Hematopoietic multipotent progenitor cell treated with erythropoietin and hydrocortisone succinate and interleukin-3 and kit ligand, for 15 days (in vitro differentiated cells): ENCODE measurements at regions not wholly inside any gene's neighbourhood (a gene's known extent, or its start where the extent isn't known, plus 50 kb on each side); places are given as distances from the start of the nearest gene placed in this dataset.
A peak's percentile ranks its signal among the peaks of the same experiment; 100 is the strongest.
"Not testable (repeated sequence)": the region's sequence is repeated elsewhere in the genome, so short reads cannot be mapped to it uniquely, and the experiment has no call there.

Experiments
- DNase-seq: peaks from one replicate; pipeline ENCODE4 v3.0.0-alpha.2; 2015; ENCODE audit warnings: low spot score

DNA sequence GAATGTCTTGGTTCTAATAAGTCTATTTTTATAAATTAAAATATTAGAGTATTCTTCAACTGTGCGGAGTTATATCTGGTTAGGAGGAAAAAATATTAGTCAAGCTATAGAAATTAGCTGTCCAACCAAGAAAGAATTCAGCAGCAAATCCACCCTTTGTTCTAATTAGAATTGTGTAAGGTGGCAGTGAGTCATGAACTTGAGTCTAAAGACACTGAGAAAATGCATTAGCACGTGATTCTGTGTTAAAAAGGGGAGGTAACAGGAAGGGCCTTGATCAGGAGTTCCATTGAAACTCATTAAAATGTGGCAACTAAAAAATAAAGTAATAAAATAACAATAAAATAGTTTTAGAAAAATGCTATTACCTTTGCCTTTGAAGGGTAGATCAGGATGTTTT, 398.2 kb upstream of the RGS18 start:
- DNase-seq = no peak

DNA sequence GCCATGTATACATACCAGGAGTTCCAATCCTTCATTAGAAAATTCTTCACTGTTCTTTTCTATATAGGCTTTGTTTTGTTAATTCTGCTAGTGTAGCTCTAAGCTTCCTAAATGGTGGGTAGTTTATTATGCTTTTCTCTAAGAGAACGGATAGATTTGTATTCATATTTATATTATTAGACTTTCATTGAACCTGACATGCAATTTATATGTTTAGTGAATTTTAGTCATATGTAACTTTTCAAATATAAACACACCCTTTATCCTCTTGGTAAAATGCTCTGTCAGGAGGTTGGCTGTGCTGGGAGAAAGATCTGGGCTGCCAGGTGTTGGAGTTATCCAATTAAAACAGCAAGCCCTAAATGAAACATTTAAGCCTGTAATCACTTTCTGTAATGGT, 369.7 kb upstream of the RGS18 start:
- DNase-seq = no peak

DNA sequence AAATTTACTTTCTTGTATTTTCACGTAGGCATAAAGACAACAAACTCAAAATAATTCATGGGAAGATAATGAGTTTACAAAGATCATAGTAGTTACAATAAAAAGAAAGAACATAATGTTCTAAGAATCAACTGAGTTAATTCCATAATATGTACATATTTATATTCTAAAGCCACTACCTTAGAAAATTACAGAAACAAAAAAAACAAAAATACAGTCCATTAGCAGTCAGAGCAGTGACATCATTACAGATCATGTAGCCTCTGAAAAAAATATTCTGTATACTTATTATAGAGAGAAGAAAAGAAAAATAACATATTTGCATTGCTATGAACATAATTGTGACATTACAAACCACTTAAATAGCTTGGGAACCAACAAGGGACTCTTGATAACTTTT, 360.1 kb upstream of the RGS18 start:
- DNase-seq = no peak

DNA sequence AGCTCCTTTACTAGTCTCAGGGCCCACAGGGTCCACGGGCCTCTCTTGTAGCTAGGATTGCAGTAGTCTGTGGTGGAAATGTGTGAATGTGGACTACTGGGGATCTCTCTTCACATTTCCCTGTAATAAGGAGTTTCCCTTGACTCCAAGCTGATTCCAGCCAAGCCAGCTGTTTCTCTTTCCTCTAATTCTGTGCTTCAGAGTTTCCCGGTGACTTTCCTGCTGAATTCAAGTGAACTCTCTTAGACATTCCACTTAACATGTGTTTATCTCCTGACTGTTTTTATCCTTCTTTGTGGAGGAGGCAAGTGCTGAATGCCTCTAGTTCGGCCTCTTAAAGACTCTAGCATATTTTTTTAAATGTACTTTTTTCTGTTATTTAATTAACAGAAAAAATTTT, 354.0 kb upstream of the RGS18 start:
- DNase-seq = no peak

DNA sequence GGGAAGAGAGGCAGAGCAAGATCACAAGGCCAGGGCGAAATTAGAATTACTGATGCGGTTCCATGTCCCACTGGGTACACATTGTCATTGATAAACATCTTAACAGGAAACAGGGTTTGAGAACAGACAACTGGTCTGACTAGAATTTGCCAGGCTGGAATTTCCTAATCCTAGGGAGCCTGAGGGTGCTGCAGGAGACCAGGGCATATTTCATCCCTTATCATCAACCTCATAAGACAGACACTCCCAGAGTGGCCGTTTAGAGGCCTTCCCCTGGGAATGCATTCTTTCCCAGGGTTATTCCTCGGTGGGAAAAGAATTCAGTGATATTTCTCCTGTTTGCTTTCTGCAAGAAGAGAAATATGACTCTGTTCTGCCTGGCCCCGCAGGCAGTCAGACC, 344.7 kb upstream of the RGS18 start:
- DNase-seq = not testable (repeated sequence)

DNA sequence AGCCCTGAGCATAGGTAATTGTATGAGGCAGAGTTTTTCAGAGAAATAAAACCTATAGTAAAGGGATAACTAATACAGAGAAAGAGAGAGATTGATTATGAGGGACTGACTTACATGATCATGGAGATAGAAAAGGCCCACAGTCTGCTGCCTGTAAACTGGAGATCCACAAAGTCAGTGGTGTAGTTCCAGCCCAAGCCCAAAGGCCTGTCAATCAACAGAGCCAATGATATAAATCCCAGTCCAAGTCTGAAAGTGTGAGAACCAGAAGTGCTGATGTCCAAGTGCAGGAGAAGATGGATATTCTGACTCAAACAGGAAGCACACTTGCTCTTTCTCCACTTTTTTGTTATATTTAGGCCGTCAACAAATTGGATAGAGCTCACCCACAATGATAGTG, 340.1 kb upstream of the RGS18 start:
- DNase-seq = no peak

DNA sequence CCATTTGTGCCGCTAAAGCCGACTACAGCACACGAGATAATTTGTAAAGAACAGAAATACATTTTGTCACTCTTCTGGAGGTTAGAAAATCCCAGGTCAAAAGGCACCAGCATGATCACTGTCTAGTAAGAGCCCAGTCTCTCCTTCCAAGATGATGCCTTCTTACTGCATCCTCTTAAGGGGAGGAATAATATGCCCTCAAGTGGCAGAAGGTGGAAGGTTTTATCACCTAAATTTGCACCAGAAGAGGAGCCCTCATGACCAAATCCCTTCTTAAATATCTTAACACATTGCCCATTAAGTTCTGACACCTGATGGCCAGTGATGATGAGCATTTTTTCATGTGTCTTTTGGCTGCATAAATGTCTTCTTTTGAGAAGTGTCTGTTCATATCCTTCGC, 326.7 kb upstream of the RGS18 start:
- peak; percentile 32 for DNase-seq

DNA sequence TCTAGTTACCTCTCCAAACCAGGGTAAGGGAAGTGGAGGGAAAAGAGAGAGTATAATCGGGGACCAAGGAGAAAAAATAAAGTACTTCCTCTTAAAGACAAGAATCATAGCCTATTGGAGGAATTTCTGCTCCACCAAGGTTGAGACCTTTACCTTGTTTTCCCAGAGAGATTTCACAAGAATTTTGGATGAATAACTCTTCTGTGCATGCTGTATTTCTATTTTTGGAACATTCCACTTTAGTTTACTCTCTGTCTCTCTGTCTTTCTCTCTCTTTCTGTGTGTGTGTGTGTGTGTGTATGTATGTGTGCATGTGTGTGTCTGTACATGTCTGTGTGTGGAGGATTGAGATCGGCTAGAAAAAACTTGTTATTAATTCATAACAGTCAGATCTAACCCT, 318.4 kb upstream of the RGS18 start:
- DNase-seq = no peak

DNA sequence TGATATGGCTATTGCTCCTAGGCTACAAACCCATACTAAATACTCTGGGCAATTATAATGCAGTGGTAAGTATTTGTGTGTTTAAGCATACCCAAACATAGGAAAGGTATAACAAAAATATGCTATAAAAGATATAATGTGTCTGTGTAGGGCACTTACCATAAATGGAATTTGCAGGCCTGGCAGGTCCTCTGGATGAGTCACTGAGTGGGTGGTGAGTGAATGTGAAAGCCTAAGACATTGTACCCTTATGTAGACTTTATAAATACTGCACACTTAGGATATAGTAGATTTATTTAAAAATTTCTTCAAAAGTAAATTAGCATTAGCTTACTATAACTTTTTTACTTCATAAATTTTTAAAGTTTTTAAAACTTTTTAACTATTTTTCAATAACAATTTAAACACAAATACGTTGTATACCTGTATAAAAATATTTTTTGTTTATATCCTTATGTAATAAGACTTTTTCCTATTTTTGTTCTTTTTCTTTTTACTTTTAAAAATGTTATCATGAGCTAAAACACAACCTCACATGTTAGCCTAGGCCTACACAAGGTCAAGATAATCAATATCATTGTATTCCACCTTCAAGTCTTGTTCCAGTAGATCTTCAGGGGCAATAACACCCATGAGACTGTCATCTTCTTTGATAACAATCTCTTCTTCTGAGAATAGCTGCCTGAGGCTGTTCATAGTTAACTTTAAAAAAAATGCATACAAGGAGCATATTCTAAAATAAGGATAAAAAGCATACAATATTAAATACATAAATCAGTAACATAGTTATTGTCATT, 306.3 kb upstream of the RGS18 start:
- no peak for DNase-seq

DNA sequence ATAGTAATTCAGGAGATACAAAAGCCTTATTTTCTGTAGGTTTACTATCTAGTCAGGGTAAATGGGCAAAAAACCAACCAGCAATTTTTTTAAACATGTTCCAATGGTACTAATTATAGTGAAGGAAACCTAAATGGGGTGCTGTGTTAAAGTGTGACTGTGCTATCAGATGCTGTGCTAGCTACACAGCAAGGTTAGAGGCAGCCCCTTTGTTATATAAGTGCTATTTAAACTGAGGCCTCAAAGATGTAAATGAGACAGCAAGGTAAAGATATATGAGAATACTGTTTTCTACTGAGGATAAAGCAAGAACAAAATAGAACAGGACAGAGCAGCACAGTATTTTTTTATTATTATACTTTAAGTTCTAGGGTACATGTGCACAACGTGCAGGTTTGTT, 305.4 kb upstream of the RGS18 start:
- DNase-seq = no peak

DNA sequence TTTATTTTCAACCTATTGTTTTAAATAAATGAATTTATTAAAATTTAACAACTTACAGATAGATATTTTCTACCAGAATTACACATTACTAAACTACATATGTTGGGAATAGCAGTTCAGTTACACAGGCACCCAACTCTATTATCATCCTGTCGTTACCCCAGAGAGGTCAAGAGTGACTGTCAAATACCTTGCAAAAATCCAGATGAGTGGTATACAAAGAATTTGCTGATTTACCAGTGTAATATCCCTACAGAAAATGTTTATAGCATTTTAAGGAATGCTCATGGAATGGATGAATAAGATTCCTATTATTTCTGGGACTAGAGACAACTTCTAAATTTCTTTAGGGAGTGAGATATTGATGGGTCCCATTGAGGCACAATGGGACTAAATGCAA, 300.7 kb upstream of the RGS18 start:
- DNase-seq = no peak

DNA sequence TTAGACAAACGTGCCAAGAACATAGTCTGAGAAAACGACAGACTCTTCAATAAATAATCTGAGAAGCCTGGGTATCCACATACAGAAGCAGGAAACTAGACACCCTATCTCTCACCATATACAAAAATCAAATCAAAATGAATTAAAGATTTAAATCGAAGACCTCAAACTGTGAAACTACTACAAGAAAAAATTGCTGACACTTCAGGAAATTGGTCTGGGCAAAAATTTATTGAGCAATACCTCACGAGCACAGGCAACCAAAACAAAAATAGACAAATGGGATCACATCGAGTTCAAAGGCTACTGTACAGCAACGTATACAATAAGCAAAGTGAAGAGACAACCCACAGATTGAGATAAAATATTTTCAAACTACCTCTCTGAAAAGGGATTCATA, 292.8 kb upstream of the RGS18 start:
- no peak for DNase-seq

DNA sequence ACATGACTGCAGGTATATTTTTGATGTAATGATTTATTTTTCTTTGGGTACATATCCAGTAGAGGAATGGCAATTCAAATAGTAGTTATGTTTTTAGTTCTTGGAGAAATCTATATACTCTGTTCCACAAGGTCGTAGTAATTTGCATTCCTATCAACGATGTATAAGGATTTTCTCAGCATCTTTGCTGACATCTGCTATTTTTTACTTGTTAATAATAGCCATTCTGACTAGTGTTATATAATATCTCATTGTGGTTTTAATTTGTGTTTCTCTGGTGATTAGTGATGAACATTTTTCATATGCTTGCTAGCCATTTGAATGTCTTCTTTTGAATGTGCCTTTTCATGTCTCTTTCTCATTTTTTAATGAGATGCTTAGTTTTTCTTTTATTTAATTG, 292.1 kb upstream of the RGS18 start:
- DNase-seq = no peak

DNA sequence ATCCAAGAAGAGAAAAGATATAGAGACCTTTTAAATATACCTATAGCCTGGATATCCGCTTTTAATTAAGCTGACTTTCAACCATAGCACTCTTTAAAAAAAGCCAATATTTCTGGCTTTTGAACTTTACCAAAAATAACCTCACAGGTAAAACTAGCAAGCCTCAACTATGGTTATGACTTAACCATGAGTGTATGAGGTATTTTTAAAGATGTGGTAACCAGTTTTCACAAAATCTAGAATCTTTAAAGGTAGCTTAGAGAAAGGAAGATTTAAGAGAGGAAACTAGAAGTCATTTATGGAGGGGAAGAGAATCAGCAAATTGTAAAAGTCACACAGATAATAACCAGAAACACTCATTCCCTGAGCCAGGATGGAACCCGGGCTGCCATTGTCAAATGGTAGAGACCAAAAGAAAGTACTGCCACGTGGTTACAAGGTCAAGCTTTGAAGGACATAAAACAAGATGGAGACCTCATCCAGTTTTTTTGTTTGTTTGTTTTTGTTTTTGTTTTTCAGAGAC, 288.4 kb upstream of the RGS18 start:
- DNase-seq = no peak

DNA sequence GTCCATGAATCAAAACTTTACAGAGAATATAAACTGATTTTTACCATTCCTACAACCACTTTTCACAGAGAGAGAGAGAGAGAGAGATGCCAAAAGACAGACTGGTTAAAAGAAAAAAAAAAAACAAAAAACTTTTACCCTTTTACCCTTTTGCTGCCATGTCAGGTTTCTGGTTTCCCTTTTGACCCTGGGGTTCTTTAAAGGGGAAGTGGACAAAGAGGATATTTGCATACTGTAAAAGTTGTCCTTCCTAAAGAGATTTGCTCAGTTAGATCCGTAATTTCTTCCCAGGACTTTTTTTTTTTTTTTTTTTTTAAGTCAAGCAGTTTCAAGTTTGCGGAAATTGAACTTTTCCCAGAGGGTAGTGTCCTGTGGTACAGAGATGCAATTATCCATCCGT, 287.8 kb upstream of the RGS18 start:
- no peak for DNase-seq

DNA sequence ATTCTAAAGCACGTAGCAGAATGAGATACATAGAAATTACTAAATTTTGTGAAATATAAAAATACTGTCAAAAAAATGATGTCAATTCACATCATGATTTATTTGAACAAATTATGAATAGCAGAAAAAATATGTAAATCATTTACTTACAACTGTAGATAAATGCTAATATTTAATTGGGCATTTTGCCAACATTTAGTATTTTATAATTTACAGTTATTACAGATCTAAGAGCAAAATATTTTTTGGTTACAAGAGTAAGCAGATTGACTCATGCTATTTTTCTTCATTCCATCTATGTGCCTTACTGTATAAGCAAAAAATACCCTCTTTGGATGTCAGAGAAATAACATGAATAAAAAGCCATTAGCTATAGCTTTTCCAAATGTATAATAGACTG, 282.3 kb upstream of the RGS18 start:
- DNase-seq = no peak

DNA sequence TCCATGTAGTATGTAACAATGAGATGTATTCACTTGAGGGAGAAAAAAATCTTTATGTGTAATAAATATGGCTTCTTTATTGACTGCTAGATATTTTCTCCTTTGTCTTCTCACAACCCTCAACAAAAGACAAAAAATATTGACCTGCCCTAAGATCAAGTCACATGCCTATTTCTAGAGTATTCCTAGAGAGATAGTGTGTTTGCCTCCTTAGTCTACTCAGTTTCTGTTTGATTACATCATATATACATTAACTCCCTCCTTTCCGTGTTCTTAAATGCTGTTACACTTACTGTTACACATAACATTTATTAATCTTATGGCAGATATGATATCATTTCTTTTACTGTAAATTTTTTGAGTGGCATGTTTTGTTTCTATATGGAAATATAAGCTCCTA, 281.6 kb upstream of the RGS18 start:
- no peak for DNase-seq

DNA sequence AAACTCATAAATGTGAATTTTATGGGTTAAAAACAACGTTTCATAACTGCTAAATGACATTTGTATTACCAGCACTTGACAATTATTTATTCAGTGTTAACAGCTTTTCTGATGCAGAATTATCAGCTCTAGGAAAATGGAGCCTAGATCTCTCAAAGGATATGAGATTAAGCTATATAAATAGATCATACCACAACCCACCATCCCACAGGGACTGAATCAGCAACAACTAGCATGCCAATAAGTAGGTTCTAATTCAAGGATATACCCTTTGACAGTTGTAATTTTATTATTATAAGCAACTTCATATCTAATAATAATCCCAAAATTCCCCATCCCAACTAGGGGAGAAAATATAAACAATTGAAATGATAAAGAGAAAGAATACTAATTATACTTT, 275.4 kb upstream of the RGS18 start:
- DNase-seq = no peak

DNA sequence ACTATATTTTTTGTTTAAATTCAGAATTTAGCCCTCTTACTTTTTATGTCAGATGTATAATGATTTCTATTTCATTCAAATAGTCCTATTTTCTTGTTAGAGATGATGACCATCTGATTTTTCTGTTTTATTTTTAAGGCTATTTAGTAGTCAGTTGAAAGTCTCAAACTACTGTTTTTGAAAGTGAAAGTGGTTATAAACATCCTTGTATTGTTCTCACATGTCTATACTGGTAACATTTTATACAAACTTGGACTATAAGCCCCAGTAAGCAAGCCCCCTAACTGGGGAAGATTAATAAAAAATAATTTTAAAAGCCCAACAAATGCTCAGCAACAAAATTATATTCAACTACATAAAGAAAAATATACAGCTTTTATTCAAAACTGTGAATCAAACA, 271.3 kb upstream of the RGS18 start:
- DNase-seq = no peak

DNA sequence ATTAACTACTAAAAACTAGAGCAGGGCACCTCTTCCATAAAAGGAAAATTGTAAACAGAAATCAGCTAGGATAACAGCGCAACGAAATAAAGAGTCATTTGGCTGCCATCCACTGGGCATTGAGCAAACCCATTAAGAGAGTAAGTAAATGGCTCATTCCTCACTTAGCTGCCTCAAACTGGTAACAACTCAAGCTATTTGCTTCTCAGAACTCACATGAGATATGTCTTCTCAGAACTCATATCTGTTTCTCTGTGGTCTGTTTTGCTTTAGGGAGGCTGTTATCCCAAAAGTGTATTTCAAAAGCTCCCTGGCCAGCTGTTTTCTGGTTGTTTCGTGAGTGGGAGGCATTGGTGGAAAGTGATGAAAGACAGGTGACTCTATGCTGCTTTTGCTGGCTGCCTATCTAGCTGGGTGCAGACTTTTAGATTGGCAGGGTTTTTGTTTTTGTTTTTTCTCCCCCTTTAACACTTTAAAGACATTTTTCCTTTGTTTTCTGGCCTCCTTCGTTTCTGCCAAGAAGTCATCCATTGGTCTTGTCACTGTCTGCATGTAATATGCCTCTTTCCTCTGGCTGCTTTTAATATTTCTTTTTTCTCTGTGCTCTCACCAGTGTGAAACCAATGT, 269.2 kb upstream of the RGS18 start:
- peak; percentile 44 for DNase-seq

DNA sequence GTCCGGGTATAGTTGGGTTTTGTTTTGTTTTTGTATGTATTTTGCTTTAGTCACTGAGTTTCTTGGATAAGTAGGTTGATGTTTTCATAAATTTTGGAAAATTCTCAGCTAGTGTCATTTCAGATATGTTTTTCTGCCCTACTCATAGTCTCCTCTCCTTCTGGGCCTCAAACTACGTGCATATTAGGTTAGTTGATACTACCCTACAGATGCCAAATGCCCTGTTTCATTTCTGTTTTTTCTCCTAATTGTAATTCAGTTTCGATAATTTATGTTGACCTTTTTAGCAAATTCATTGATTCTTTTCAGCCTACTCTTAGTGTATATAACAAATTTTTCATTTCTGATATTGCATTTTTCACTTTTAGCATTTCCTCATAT, 268.6 kb upstream of the RGS18 start:
- no peak for DNase-seq

DNA sequence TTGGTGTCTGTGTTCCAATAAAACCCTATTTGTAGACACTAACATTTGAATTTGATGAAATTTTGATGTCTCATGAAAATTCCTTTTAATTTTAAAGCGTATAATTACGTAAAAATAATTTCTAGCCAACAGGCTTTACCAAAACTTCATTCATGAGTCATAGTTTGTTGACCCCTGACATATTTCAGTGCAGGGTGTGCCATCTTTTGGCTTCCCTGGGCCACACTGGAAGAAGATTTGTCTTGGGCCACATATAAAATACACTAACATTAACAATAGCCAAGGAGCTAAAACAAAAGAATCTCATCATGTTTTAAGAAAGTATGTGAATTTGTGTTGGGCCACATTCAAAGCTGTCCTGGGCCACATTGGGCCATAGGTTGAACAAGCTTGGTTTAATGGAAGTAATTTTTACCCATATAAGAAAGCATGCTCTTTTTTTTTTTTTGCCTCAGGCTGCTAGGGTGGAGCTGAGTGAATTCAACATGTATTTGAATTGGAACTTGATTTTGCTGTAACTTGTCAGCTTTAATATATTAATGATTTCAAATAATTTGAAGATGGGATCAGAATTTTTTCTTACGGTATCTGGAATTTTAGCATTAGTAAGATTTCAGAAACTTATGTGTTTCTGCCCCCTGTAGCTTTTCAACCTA, 267.7 kb upstream of the RGS18 start:
- no peak for DNase-seq

DNA sequence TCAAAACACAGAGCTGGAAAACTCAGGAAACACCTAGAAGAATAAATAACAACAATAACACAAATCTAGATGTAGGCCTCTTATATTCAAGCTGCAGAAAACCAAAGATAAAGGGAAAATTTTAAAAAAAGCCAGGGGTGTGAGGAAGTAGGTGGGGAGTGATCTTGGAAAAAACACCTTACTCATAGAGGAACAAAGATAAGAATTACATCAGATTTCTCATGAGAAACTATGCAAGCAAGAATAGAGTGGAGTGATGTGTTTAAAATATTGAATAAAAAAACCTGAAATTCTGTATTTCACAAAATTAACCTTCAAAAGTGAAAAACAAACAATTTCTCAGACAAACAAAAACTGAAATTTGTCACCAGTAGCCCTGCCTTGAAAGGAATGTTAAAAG, 265.5 kb upstream of the RGS18 start:
- DNase-seq = no peak
